Neural progenitor cell (in vitro differentiated cells): ENCODE measurements at regions not wholly inside any gene's neighbourhood (a gene's known extent, or its start where the extent isn't known, plus 50 kb on each side); places are given as distances from the start of the nearest gene placed in this dataset.

Experiments used
- EZH2 ChIP-seq: fragments of 200-600 bp; sonication (generic); IDR thresholded peaks from 2 replicates; pipeline ENCODE4 v1.6.1; 2017; ENCODE audit warnings: antibody characterized with exemption, mild to moderate bottlenecking, moderate library complexity
- EZH2phosphoT487 ChIP-seq: fragments of 200-600 bp; sonication (generic); IDR thresholded peaks from 2 replicates; pipeline ENCODE4 v1.6.1; 2017; ENCODE audit warnings: antibody characterized with exemption
- TF ChIP-seq, protein P1 (sequence below): fragments of 200-600 bp; sonication (generic); IDR thresholded peaks from 2 replicates; pipeline ENCODE4 v1.5.1; 2017; ENCODE audit warnings: antibody characterized with exemption, mild to moderate bottlenecking

DNA sequence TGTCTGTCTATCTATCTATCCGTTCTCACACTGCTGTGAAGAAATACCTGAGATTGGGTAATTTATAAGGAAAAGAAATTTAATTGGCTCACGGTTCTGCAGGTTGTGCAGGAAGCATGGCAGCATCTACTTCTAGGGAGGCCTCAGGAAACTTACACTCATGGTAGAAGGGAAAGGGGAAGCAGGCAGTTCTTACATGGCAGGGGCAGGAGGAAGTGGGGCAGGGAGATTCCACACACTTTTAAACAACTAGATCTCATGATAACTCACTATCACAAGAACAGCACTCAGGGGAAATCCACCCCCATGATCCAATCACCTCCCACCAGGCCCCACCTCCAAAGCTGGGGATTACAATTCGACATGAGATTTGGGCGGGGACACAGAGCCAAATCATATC lies 105.3 kb downstream of the SLC10A2 start:
- no peak for TF ChIP-seq EZH2phosphoT487
- TF ChIP-seq, protein P1, sequence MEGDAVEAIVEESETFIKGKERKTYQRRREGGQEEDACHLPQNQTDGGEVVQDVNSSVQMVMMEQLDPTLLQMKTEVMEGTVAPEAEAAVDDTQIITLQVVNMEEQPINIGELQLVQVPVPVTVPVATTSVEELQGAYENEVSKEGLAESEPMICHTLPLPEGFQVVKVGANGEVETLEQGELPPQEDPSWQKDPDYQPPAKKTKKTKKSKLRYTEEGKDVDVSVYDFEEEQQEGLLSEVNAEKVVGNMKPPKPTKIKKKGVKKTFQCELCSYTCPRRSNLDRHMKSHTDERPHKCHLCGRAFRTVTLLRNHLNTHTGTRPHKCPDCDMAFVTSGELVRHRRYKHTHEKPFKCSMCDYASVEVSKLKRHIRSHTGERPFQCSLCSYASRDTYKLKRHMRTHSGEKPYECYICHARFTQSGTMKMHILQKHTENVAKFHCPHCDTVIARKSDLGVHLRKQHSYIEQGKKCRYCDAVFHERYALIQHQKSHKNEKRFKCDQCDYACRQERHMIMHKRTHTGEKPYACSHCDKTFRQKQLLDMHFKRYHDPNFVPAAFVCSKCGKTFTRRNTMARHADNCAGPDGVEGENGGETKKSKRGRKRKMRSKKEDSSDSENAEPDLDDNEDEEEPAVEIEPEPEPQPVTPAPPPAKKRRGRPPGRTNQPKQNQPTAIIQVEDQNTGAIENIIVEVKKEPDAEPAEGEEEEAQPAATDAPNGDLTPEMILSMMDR, result no peak
- no peak for TF ChIP-seq EZH2
